Hematopoietic multipotent progenitor cell (in vitro differentiated cells): ENCODE measurements at regions not wholly inside any gene's neighbourhood (a gene's known extent, or its start where the extent isn't known, plus 50 kb on each side); places are given as distances from the start of the nearest gene placed in this dataset.
"Not testable (repeated sequence)": the region's sequence is repeated elsewhere in the genome, so short reads cannot be mapped to it uniquely, and the experiment has no call there.

Experiments used
- DNase-seq, 3 donors: peaks; one replicate each; pipeline ENCODE4 v3.0.0-alpha.2; 2011 to 2015; ENCODE audit warnings: low read depth in 2 of 3, low spot score in 2 of 3

DNA sequence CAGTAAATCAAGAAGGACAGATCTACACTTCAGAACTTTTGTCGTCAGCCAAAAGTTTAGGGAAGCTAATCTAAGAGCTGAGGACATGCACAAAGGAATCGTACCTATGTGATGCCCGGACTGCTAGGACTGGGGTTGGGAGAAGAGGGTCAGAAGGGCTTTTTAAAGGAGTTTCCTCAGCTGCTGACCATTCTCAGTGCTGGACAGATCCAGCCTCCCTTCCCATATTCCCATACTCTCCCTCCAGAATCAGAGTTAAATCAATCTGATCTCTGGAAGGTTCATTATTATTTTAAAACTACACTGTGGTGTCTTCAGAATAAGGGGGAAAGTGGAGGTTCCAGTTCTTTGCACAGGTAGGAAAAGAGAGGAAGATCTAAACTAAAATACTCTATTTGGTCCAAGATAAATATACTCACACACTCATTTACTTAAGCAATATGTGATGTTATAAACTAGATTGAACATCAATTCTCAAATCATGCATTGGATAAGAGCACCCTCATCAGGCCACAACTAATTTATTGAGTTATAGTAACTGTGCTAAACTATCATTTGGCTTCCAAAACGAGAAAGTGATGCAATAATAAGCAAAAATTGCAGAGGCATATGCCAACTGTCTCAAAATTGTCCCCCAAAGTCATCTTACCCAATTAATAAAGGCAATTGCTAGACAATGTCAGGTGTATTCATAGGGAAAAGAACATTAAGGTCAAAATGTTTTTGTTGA is 124.7 kb downstream of the HNRNPD start:
- no peak for DNase-seq

DNA sequence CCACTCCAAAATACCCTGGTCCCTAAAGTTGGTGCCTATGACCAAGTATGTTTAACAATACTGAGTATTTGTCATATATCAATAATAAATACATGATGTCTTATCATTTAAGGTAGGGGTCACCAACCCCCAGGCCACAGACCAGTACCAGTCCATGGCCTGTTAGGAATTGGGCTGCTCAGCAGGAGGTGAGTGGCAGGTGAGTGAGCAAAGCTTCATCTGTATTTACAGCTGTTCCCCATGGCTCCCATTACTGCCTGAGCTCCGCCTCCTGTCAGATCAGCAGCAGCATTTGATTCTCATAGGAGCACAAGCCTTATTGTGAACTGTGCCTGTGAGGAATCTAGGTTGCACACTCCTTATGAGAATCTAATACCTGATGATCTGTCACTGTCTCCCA is 126.2 kb downstream of the HNRNPD start:
- no peak for DNase-seq

DNA sequence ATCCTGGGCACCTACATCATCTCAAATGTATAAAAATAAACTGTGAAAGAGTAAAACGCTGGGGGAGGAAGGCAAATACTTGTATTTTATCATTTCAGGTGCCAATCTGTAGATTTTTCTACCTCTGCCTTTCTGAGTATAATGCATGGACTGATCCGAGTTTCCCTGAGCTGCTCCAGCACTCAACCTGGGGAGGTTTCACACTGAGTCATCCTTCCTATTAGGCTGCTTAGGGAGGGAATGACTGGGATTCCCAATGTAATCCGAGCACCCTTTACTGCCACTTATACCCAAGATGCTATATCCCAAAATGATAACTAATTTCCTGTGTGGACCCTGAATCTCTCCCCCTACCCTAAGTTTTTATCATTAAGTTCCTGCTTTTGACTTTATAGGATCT is 126.6 kb downstream of the HNRNPD start:
- DNase-seq: no peak

DNA sequence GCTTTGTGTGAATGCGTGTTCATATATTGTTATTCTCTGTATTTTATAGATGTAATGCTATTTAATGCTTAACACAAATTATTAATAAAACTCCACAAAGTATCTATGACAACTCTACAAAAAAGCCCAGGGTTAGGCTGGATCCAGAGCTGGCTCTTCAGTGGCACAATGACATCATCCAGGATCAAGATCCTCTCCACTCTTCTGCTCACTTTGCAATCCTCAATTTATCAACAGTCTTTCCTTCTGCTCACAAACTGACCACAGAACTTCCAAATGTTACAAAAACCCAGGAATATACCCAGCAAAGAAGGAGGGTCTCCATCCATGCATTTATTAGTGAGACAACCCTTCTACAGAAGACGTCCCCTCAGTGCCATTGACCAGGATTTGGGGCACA is 132.3 kb downstream of the HNRNPD start:
- DNase-seq: no peak

DNA sequence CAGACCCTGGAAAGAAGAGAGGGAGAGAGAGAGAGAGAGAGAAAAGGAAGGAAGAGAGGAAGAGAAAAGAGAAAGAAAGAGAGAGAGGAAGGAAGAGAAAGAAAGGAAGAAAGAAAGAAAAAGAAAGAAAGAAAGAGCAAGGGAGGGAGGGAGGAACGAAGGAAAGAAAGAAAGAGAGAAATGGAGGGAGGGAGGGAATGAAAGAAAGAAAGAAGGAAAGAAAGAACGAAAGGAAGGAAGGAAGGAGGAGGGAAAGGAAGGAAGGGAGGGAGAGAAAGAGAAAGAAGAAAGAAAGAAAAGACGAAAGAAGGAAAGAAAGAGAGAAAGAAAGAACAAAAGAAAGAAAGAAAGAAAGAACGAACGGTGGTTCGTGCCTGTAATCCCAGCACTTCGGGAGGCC is 133.4 kb downstream of the HNRNPD start:
- no peak for DNase-seq

DNA sequence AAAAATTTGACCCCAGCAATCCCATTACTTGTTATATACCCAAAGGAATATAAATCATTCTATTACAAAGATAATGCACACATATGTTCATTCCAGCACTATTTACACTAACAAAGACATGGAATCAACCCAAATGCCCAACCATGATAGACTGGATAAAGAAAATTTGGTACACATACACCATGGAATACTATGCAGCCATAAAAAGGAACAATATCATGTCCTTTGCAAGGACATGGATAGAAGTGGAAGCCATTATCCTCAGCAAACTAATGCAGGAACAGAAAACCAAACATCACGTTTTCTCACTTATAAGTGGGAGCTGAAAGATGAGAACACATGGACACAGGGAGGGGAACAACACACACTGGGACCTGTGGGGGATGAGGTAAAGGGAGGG is 136.6 kb downstream of the HNRNPD start:
- DNase-seq: not testable (repeated sequence)

DNA sequence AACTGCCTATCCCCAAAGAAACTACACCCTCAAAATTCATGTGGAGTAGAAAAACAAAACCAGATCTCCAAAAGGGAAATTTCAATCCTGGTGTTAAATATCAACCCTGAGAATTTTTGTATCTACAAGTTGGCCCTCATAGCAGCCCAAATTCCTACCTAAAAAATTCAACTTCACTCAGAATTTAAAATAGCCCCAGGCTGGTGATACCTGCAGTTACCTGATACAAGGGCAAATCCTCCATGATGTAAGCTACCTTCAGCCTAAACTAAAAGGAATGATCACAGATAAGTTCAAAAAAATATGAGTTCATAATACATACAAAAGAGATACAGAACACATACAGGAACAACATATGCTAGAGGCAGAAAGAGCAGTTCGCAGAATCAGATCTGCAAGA is 138.4 kb downstream of the HNRNPD start:
- DNase-seq: no peak

DNA sequence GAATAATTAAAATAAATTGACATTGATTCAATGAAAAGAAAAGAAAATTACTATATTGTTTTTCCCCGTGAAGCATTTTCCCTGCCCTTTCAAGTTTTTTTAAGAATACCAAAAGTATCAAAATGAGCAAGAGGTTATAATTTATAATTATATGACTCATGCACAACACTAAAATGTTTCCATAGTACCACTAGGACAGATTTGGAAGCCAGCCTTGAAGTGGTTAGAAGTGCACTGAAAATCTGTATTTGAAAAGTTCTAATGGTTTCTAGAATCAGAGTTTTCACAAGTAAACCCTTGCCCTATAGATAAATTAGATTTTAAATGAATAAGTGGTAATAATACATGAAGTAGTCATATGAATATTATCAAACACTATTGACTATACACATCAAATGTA is 140.9 kb downstream of the HNRNPD start:
- DNase-seq: no peak

DNA sequence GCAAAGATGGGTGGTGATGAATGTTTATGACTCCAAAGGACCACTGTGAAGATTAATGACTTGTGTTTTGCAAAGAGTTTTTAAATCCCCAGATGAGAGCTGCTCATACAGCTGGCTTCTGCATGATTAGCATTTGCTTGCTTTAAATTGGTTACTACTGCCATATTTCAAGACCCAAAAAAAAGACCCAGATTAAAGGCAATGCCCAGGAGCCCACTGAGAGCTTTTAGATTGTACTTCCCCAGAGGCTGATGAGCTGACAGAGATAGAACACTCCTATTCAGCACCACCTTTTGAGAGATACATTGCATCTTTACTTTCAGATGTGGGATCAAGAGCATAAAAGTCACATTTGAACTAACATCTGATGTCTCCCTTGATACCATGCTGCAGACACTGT is 142.0 kb downstream of the HNRNPD start:
- no peak for DNase-seq

DNA sequence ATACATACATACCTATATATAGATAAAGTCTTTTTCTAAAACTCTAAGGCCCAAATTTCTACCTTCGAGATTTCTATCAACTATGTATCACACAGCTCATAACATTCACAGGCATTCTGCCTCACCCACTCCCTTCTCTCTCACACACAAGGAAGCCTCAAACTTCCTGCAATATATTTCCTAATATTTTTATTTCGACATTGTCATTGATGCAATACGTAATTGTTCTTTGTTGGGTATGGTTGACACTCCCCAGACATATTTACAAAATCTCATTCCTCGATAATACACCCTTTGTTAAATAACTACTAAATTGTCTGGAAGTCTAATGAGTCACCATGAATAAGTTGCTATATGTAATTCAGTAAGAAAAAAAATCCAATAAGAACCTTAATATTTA is 143.5 kb downstream of the HNRNPD start:
- no peak for DNase-seq

DNA sequence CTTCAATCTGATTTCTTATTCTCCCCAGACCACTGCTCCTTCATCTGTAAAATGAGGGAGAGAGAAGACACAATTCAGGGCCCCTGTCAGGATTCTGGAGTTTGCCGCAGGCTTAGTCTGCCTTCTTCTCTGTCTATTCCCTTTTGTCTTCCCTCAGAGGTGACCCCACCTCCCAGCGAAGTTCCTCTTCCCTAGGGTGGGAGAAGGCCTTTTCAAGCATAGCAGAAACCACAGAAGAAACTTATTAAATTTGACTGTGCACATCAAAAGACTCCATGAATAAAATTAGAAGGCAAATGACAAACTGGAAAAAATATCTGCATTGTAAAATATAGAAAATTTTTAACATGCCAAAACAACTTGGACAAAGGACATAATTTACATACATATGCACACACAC is 148.8 kb downstream of the HNRNPD start:
- DNase-seq: no peak

DNA sequence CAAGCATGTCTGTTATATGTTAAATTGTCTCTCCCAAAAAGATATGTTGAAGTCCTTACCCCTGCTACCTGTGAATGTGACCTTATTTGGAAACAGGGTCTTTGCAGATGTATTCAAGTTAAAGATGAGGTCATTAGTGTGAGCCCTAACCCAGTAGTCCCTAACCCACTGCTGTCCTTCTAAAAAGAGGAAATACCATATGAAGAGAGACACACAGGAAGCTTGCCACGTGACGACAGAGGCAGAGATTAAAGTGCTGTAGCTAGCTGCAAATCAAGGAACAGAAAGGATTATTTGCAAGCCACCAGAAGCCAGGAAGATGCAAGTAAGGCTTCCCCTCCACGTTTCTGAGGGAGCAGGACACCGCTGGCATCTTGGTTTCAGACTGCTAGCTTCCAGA is 150.1 kb downstream of the HNRNPD start:
- peak in 2 of 3 donors; percentile 66 to 83 for DNase-seq

DNA sequence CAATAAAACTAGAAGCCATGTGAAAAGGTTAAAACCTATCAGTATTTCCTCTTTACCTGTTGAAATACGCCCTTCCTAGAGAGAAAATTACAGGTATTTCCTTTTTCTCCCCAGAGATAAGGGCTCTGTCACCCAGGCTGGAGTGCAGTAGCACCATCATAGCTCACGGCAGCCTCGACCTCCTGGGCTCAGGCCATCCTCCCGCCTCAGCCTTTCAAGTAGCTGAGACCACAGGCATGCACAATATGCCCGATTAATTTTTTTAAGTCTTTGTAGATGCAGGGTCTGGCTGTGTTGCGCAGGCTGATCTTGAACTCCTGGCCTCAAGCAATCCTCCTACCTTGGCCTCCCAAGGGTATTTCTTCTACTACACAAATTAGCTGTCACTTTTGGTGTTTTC is 154.4 kb downstream of the HNRNPD start:
- no peak for DNase-seq

DNA sequence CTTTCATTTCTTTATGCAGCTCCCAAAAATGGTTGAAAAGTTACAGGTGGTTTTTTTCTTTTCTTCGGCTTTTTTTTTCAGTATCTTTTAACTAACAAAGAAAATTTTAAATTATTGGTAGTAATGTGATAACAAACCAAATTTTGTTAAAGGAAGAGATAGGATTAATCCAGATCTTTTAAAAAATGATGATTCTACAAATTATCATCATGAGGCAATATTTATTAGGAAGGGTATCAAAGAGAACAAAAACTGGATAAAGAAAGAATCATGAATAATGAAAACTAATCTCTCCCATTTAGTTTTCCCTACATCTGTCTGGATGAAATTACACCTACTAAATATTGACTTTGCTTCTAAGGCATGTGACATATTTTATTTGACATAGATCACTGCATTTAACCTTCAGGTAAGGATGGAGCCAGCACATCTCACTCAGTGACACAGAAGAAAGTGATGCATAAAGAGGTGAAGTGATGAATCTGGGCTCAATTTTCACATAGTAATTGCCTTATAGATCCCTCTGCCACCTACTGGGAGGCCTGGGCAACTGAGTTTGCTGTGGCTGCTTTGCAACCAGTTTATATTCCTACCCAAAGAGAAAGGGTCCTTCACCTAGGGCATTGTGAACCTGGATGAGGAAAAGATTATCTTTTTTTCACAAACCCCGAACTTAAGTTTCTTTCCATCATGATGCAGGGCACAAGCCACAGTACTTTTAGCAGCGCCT is 155.6 kb downstream of the HNRNPD start:
- peak in 2 of 3 donors; percentile 11 to 38 for DNase-seq

DNA sequence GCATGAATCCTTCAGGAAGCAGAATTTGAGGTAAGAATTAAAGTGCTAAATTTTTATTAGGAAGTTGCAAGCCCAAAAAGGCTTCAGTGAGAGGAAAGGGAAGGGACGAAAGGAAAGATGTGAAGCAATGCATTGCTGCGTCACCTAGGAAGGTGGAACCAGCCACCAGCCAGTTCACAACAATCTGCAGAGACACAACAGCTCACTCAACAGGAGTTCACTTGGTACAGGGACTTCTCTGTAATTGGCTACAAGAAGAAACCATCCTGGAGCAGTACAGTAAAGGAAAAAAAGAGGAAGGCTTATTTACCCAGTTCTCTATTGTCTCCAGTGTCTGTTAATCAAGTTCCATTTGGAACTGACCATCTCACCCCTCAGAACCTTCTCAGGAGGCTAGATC is 157.6 kb downstream of the HNRNPD start:
- DNase-seq: no peak

DNA sequence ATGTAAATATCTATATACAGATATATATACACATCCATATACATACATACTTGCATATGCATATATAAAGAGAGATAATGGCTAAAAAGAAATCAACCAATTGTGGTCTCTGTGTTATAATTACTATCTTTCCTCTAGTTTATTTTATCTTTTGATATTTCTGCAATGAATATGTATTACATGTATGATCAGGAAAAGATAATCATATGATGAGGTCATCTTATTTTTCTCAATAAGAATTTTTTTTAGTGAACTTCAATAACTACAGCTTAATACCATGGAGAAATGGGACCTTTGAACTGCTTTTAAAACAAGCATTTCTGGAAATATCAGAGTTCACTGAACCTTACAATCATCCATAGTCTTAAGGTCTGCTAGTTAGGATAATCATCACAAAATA is 158.0 kb downstream of the HNRNPD start:
- no peak for DNase-seq

DNA sequence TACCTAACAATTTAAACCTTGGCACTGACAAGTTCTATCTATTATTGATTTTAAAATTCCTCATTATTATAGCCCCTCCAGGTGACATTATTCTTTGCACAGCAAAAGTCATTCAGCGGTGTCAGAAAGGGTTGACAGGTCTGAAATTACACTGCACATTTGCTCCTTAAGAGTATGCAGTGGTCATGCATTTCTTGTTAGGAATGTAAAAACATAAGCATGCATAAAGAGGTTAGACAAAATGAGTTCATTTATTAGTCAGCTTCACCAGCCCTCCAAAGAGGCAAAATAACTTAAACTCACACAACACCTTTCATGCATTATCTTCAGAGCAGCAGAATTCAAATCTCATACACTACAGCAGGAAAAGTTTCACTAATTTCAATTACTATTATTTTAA is 158.8 kb downstream of the HNRNPD start:
- no peak for DNase-seq

DNA sequence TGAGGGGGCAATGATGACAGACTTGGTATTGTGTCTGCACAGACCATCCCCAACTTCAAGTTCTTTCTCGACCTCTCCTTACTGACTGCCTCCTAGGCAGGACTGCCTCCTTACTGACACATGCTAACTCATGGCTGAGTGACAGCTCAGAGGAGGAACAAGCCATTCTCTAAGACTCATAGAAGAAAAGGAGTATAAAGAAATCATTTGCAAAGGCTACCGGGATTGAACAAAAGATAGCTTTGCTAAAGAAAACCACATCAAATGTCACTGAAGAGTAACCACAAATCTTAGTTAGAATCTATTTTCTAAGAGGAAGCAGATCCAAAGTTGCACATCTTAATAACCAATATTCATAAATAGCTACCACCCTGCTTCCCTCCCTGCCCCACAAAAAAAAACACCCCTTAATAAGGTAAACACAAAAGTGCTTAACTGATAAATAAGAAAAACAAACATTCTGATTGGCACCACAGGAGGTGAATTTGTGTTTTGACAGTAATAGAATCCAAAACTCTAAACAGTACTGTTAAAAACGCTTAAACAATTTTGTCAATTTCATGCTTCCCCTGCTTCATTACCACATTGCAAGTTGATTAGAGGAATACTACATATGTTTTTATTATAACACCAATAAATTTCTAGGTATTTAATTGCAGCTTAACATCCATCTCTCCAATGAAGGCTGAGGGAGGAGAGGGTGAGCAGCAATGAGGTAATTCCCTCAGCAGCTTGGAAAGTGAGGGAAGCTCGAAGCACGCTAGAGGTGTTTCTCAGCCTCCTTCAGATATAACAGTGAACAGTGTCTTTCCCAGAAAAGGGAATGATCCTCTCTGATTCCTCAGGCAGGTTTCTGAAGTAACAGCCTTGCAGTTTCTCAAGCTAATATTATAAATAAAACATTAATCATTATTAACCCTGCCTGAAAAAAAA is 160.0 kb downstream of the HNRNPD start:
- DNase-seq: no peak

DNA sequence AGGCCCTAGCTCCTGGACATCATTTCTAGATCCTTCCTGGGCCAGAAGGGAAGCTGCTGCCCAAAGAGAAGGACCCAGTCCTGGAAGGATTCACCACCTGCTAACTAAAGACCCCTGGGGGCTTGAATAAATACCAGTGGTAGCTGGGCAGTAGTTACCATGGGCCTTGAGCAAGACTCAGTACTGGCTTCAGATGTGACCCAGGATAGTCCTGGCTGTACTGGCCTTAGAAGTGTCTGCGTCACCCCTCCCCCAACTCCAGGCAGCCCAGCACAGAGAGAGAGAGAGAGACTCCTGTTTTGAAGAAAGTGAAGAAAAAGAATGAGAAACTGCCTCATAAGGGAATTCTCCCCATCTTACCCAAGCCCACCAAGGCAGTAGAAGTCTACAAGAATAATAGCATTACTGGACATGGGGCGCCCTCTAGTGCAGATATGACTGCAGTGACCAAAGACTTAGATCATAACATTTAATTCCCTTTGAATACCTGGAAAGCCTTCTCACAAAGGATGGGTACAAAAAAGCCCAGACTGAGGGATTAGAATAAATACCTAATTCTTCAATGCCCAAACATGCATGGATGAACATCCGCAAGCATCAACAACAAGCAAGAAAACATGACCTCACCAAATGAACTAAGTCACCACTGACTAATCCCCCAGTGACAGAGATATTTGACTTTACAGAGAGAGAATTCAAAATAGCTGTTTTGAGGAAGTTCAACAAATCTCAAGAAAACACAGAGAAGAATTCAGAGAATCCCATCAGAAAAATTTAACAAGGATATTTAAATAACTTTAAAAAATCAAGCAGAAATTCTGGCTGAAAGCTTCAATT is 171.8 kb downstream of the HNRNPD start:
- DNase-seq: peak in 2 of 3 donors; percentile 48 to 82

DNA sequence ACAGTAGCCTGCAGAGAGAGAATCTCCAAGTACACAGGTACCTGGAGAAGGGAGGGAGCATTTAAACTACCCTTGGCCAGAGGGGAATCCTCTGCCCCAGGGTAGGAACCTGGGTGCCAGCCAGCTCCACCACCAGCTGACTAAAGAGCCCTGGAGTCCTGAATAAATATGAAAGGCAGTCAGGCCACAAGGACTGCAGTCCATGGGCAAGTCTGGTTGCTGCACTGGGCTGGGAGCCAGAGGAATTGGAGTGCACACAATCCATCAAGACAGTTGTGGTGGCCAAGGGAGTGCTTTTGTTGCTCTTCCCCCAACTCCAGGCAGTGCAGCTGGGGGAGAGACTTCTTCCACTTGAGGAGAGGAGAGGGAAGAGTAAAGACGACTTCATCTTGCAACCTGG is 172.5 kb downstream of the HNRNPD start:
- DNase-seq: no peak

DNA sequence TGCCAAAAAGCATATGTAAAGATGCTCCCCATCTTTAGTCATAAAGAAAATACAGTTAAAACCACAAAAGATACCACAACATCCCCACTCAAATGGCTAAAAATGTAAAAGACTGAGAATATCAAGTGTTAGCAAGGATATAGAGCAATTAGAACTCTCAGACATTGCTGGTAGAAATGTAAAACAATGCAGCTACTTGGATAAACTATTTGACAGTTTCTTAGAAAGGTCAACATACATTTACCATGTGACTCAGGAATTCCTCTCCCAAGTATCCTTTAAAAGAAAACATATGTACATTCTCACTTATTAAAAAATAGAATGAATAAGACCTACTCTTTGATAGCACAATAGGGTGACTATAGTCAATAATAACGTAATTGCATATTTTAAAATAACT is 173.7 kb downstream of the HNRNPD start:
- no peak for DNase-seq
